Astrocyte of the cerebellum (primary cell): ENCODE measurements at regions not wholly inside any gene's neighbourhood (a gene's known extent, or its start where the extent isn't known, plus 50 kb on each side); places are given as distances from the start of the nearest gene placed in this dataset.

ENCODE experiments used
- DNase-seq: peaks from one replicate; pipeline ENCODE4 v3.0.0-alpha.2; 2011; ENCODE audit warnings: low read depth
- H3K4me3 ChIP-seq: 2 replicates; pipeline ENCODE4 v1.5.1; 2011; ENCODE audit warnings: mild to moderate bottlenecking, low read depth, low read length, moderate library complexity
- CTCF ChIP-seq: IDR thresholded peaks from 2 replicates; pipeline ENCODE4 v1.5.1; 2012; ENCODE audit warnings: low read length, low read depth, moderate library complexity, mild to moderate bottlenecking; ENCODE audit errors: missing control alignments
- in situ Hi-C: cut with HindIII; loops from 2 replicates; pipeline ENCODE4 v1.10.0; 2017; ENCODE audit warnings: low sequenced_read_pairs

GRCh38 chr4:35942092-35942491, 302.2 kb downstream of the ARAP2 start:
- TF ChIP-seq CTCF, result no peak
- DNase-seq, result no peak
- in situ Hi-C loops, result no loop called here
- no peak overlapping the region for H3K4me3 ChIP-seq

- in situ Hi-C loops, result no loop called here
- no peak for TF ChIP-seq CTCF
- H3K4me3 ChIP-seq, result no peak overlapping the region
- DNase-seq, result no peak
Measured at GRCh38 chr4:35943606-35944005, 300.7 kb downstream of the ARAP2 start.

- in situ Hi-C loops, result no loop called here
- TF ChIP-seq CTCF, result no peak
- DNase-seq, result no peak
- H3K4me3 ChIP-seq, result no peak overlapping the region
Measured at GRCh38 chr4:35948171-35948570, 296.1 kb downstream of the ARAP2 start.

GRCh38 chr4:35950442-35950841, 293.9 kb downstream of the ARAP2 start:
- DNase-seq, result no peak
- in situ Hi-C loops, result no loop called here
- H3K4me3 ChIP-seq, result no peak overlapping the region
- TF ChIP-seq CTCF, result no peak

- no peak for TF ChIP-seq CTCF
- DNase-seq, result no peak
- in situ Hi-C loops, result no loop called here
- H3K4me3 ChIP-seq, result no peak overlapping the region
Measured at GRCh38 chr4:35952751-35953150, 291.6 kb downstream of the ARAP2 start.

GRCh38 chr4:35963383-35963782, 280.9 kb downstream of the ARAP2 start:
- H3K4me3 ChIP-seq, result no peak overlapping the region
- TF ChIP-seq CTCF, result no peak
- in situ Hi-C loops, result no loop called here
- DNase-seq, result no peak

- no peak overlapping the region for H3K4me3 ChIP-seq
- no peak for DNase-seq
- in situ Hi-C loops, result no loop called here
- no peak for TF ChIP-seq CTCF
Measured at GRCh38 chr4:35963974-35964515, 280.3 kb downstream of the ARAP2 start.
